GM04504 (cell line): ENCODE measurements at regions not wholly inside any gene's neighbourhood (a gene's known extent, or its start where the extent isn't known, plus 50 kb on each side); places are given as distances from the start of the nearest gene placed in this dataset.
"Not testable (repeated sequence)": the region's sequence is repeated elsewhere in the genome, so short reads cannot be mapped to it uniquely, and the experiment has no call there.

Experiments used
- DNase-seq: peaks from one replicate; pipeline ENCODE4 v3.0.0-alpha.2; 2012; ENCODE audit warnings: low read depth

DNA sequence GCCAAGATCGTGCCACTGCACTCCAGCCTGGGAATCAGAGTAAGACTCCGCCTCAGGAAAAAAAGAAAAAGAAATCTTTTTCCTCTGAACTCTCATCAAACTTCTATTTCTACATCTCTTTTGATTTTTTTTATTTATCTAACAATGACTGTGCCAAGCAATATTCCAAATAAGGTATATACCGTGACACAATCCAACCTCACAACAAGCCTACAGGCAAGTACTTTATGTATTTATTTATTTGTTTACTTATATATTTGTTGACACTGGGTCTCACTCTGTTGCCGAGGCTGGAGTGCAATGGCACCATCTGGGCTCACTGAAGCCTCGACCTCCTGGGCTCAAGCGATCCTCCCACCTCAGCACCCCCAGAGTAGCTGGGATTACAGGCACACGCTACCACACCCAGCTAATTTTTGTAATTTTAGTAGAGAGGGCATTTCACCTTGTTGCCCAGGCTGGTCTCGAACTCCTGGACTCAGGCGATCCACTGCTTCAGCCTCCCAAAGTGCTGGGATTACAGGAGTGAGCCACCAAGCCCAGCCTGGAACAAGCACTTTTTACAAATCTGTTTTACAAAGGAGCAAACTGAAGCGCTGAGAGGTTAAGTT lies 94.9 kb upstream of the CHD2 start:
- DNase-seq: no peak

DNA sequence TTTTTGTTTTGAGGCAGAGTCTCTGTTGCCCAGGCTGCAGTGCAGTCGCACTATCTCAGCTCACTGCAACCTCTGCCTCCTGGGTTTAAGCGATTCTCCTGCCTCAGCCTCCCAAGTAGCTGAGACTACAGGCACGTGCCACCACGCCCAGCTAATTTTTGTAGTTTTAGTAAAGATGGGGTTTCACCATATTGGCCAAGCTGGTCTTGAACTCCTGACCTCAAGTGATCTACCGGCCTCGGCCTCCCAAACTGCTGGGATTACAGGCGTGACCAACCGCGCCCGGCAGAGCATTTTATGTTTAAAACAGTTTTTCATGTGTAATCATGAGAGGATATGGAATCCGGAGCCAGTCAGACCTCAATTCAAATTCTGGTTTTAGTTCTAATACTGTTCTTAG lies 94.0 kb upstream of the CHD2 start:
- not testable (repeated sequence) for DNase-seq

DNA sequence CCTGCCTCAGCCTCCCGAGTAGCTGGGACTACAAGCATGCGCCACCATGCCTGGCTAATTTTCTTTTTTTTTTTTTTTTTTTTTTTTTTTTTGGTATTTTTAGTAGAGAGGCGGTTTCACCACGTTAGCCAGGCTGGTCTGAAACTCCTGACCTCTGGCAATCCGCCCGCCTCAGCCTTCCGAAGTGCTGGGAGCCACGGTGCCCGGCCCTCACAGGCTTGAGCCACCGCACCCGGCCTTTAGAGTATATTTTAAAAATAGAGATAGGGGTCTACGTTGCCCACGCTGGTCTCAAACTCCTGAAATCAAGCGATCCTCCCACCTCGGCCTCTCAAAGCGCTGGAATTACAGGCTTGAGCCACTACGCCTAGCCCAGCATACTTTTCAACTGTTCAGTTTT lies 93.4 kb upstream of the CHD2 start:
- DNase-seq: no peak

DNA sequence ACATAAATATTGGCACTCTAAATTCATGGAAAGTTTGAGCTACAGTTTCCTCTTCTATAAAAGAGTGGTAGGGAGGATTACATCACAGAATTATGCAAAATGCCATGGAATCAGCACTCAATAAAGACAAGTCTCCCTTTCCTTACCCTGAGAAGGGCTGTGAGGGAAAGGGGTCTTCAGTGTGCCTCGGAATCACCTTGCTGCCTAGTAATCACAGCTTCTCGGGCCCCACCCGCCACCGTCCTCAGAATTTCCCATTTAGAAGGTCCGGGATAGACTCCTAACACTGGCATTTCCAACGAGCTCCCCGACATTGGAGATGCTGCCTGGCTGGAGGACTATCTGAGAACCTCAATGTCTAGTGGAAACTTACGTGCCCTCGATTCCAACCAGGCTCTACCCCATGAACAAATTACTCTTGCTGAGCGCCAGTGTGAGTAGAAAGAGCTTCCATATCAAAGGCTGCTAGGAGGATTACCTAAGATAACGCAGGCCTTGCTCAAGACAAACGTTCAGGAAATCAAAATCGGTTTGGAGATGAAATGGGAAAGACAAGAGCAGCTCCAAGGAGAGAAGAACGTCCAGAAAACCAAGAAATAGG lies 92.1 kb upstream of the CHD2 start:
- no peak for DNase-seq

DNA sequence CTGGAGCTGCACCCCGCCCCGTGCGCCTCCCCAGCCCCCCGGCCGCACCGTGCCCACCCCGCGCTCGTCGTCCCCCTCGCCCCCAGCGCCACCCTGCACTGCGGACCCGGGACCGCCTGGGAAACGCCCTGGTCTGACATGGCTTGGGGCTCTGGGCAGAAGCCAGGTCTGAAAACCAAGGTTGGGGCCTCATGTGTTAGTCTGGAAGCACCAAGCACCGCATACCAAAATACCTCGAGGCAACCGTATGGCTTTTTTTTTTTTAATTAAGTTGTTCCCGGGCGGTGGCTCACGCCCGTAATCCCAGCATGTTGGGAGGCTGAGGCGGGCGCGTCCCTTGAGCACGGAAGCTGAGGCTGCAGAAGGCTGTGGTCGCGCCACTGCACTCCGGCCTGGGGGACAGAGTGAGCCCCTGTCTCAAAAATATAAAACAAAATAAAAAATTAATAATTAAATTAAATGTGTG lies 91.5 kb upstream of the CHD2 start:
- DNase-seq: no peak

DNA sequence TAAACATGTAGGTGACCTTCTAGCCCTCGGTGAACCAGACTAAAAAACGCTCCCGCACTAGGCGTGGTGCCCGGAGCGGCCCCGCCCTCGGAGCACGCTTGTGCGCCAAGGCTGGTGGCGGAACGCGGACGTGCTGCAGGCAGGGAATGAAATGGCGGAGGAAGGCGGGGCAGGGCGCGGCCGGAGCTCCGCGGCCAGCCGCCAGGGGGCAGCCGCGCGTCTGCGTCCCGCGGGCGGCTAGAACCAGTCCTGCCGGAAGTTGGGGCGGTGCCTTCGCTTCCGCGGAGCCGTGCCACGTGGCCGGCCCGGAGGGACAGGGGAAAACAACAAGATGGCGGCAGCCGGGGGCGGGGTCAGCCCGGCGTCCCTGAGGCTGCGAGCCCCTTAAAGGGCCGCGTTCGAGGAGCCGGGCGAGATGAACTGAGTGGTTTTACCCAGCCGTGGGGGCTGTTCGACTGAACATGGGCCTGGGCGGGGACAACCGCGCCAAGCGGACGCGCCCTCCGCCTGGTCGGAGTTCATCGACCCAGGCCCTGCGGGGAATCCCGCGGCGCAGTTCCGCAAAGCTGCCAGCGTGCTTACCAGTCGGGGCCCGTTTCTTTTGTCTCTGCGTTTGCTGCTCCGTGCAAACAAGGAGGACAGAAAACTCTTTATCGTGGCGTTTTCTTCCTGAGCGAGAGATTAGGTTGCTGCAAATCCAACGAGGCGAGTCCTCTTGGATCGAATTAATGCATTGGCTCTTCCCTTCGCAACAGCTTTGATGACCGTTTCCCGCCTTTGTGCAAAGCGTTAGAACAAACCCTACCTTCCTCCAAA lies 90.9 kb upstream of the CHD2 start:
- peak; percentile 92 for DNase-seq

DNA sequence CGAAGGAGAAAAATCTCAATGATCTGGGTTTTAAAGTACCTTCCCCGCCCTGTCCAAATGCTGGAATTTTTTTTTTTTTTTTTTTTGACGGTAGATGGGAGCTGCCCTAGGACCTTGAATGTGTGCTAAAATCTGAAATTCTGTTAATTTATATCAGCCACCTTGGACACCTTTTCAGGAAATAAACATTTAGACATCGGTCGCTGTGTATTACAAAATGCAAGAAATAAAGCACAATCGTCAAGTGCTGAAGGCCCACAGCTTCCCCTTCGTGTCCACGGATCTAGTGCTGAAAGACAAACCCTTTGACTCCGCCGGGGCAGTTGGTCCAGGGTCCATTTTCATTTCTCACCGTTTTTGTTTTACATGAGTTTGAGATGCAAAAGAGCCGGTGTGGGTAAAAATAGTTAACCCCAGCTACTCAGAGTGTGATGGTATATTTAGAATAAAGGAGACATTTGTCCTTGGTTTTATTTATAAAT lies 90.2 kb upstream of the CHD2 start:
- DNase-seq: no peak

DNA sequence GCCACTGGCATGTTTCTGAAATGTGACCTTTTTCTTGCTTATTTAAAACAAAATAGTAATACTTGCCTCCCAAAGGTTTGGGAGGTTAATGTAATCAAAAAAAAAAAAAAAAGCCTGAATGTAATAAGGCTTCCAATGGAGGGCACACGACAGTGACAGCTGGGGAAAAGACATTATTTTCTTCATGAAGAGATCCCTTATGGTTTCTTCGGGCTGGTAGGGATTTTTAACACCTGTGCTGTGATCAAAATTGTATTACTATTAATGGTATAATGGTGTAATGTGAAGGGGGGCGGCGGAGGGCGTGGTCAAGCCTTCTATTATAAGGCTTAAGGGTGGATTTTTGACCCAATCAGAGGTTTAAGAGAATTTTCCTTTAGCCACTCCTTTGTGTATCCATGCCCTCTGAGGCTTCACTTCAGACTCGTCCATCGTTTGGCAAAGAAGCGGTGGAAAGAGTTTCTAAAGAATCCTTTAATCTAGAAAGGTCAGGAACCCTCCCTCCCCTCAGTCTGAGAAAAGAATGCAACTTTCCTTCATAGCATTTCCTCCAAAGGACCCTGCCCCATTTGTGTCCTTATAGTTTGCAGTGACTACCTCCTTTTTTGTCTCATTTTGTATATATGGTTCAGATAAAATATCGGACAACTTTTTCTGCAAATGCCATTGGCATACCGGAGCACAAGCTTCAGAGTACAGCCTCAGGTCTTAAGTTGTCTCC lies 89.5 kb upstream of the CHD2 start:
- DNase-seq: no peak

DNA sequence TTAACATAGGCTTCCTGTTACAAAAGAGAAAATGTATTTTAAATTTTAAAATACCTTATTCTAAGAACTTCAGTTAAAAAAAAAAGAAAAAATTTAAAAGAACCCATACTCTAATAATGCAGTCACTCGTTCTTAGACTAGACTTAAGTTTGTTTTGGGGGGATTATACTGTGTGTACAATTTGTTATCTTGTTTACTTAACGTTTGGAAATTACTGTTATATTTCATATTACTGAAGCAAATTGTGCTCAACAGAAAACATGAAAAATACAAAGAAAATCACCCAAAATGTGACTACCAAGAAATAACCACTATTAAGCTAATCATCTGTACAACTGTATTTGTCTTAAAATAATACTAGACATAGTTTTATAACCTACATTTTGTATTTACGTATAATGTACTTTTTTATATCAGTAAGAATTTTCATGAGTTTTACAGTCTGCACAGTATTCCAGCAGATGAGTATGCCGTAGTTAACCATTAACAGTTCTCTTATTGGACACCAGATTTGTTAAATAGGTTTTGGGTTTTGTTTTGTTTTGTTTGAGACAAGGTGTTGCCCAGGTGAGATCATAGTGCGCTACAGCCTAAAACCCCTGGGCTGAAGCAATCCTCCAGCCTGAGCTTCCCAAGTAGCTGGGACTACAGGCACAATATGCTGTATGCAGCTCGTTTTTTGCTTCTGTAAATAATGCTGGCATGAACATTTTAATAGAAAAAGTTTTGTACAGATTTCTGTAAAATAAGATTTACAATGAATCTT lies 88.8 kb upstream of the CHD2 start:
- no peak for DNase-seq

DNA sequence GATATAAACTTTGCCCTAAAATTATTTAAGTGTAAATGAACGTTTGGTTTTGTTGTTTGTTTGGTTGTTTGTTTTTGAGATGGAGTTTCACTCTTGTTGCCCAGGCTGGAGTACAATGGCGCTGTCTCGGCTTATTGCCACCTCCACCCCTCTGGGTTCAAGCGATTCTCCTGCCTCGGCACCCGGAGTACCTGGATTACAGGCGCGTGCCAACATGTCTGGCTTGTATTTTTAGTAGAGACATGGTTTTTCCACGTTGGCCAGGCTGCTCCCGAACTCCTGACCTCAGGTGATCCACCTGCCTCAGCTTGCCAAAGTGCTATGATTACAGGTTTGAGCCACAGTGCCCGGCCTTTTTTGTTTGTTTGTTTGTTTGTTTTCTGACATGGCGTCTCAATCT lies 87.9 kb upstream of the CHD2 start:
- no peak for DNase-seq

DNA sequence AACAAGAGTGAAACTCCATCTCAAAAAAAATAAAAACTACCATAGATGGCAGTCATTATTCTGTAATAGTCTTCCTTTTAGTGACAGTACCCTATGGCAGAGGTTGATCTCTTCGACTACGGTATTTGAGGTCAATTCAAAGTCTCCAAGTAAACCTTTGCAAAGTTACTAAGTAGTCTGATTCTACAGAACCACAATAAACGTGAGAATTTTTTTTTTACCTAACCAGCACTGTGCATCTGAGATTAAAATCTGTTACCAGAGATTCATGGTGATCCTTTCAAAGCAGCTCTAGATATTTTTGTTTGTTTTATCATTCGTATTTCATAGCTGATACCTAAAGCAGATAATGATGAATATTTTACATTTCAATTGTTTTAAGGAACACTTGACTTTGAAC lies 86.6 kb upstream of the CHD2 start:
- DNase-seq: no peak

DNA sequence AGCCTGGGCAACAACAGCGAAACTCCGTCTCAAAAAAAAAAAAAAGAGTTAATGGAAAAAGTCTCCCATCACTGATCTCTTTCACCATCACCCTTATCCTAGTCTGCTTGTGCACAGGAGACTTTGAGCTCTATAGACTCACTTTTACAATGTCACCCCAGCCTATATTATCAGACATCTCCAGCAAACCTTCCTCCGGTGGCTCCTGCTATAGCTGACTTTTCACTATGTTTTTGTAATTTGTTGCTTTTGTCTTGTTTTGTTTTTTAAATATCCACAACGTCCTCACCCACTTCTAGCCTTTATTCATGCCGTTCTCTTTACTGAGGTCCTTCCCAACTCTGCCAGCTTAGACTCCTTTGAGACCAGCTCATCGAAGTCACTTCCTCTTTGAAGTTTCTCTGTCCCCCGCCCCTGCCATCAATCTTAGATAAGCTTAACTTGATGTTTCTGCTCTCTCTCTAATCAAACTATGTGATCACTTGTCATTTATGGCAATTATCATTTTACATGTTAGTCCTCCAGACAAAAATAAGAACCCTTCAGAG lies 82.7 kb upstream of the CHD2 start:
- DNase-seq: no peak

DNA sequence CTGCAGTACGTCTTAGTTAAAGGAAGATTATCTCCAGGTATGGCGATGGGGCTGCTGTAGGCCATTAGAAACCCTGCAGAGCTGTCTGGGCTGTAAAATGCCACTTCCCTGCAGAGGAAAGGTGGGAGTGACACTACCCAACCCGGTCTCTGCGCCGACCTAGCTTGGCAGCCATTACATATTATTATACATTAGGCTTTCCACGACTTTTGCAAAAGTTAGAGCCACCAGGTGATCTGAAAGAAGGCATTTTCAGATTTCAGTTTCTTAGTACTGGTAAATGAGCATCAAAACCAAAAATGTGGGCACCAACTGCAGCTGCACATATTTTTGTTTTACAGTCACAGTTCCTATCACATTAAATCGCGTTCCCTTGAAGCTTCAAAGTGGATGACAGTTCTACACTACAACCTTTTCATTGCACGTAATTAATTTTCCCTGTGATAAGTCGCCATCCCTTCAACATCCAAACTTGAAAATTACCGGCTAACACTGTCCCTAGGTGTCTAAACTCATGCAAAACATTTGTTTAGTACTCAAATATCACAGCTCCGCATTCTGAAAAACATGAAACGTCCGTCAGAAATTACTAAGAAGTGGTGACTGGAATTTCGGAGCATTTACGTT lies 81.4 kb upstream of the CHD2 start:
- no peak for DNase-seq

DNA sequence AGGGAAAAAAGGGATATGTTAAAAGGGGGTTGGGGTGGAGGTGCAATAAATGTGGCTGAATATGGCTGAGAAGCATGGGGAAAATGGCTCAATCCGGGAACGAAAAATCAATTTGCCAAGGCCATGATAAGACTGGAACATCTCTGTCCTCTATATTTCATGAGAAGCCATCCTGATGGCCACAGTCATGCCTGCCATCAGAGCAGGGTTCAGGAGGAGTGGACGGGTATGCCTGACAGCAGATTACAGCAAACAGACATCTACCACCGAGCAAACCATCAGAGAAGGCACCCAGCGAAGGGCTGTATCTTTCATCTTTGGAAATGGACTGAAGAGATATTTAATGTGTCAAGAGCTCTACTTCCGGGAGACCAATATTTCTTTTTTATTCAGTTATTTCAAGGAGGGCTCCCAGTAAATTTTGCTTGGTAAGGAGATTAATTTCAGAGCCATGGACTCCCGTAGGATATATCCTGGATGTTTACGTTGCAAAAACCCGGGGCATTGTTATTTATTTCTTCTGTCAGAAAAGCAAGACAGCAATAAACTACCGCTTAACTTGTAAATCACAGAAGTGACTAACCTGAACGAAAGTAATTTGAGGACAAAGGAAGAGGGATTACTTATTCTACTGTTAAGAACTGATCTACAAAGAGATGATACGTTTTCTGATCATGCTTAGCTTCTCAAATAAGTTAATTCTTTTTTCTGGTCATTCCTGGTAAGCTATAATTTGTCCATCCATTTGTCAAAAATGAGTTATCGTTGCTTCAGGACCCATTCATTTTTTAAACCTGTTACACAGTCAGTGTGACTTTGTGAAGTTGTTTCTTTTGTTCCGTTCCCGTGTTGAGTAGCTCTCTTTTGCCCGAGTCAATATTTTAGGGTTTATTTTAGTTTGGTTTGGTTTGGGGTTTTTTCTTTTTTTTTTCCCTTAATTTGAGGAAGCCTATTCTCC lies 80.6 kb upstream of the CHD2 start:
- DNase-seq: no peak

DNA sequence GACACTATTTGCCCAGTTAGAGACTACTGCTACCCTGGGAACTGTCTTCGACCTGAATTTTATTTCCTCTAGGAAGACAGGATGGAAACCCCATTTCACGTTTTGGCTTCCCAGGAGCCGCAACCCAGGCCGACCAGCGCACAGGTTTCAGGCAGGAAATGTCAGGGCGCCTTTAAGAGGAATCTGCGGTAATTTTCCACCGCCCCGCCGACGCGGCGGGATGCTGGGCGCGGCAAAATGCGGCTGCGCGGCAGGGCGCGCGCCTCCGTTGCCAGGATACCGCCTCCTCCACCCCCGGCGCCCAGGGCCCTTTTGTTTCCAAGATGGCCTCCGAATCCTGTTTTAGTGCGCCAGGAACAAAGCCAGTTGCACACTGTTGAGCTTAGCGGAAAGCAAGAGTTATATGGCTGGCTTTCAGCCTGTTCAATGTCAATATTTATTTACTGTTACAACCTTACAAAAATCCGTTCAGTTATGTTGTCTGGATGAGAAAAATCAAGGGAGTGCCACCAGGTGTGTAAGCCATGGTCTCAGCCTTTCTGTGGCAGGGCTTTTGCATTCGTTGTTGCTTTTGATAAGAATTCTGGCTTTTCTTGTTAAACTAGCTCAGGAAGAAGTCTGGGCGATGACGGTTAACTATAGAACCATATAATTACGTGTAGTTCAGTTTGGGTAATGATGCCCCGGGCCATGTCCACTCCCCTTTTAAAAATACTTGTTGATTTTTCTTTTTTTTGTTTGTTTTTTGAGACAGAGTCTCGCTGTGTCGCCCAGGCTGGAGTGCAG lies 79.7 kb upstream of the CHD2 start:
- peak; percentile 81 for DNase-seq

DNA sequence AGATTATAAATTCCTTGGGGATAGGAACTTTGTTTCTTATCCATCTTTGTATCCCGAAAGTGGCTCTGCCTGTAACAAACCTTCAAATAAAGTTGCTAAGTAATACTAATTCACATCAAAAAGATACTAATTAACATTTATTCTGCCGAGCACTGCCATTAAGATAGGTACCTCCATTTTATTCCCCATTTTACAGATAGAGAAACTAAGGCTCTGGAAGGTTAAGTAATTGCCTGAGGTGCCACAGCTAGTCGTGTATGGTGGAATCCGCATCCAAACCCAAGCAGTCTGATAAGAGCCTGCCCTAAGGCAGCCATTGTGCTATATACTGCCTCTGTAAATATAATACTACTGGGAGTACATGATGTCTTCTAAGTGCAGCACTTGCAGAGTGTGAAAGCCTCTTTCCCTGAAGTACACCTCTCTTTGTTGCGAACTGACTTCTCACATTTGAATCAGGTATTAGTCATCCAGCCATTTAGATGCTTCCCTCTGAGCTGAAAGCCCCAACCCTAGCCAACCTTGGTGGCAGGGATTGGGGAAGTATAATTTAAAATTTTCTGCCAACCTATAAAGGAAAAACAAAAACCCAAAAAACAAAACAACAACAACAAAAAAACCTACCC lies 78.5 kb upstream of the CHD2 start:
- DNase-seq: no peak

DNA sequence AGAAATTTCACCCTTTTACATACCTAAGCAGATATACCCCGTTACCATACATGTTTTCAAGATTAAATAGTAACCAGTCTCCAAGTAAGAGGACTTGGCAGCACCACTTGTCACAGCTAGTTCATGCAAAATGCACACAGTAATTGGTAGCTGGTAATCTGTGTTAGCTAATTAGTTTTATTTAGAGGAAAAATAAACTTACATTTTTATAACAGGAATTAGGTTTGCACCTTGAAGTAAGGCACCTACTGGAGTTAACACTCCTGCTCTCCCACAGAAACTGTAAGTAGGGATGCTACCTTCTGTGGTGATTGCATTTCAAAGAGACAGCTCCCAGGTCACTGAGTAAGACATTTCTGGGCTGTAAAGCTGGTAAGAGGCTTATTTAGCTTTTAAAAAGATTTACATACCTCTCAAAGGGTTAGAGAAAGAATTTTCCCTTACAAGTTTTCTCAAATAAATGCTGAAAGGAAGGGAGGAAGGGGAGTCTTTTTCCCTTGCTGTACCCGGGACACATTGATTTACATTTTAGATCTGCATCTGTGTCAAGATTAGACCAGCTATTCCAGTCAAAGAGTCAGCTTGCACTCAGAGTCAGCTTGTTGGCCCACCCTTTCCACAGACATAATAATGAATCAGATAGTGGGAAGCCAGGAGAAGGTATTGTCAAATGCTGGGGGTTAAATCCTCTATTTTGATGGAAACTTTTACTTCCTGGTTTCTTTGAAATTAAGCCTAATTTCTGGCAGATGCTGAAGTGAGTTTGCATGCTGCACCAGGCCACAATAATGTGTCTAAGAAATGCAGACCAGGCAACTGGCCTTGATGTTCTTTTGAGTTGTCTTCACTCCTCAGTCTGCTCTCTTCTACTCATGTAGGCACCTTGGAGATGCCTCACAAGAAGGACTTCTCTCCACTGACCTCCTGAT lies 77.6 kb upstream of the CHD2 start:
- DNase-seq: no peak
